H1 (cell line): ENCODE measurements at regions not wholly inside any gene's neighbourhood (a gene's known extent, or its start where the extent isn't known, plus 50 kb on each side); places are given as distances from the start of the nearest gene placed in this dataset.
A peak's percentile ranks its signal among the peaks of the same experiment; 100 is the strongest.

Source experiments
- CTCF ChIA-PET: fragments of 300-600 bp; sonication (Branson Sonifier 250); formaldehyde crosslinking; loops from one replicate; lab custom pipeline; 2021; ENCODE audit not compliant: partially characterized antibody; lab: Charles Lee
- POLR2A ChIA-PET: fragments of 300-600 bp; sonication (Branson Sonifier 250); formaldehyde crosslinking; loops from one replicate; lab custom pipeline; 2021; ENCODE audit warnings: inconsistent platforms; ENCODE audit not compliant: partially characterized antibody; lab: Charles Lee
- DNase-seq, 2 experiments: peaks; one replicate each; pipeline versions ENCODE4 v3.0.0 to v3.0.0-alpha.2; 2010 to 2022; ENCODE audit warnings: low spot score in 2 of 2, low read depth in 1 of 2, mixed read lengths in 1 of 2
- FAIRE-seq: peaks from 2 replicates; lab custom pipeline; 2011; peaks lifted over from hg19 to GRCh38; lab: Jason Lieb, UNC
- H2AFZ ChIP-seq: 2 replicates; pipeline ENCODE4 v1.8.1; 2012; ENCODE audit warnings: low read length, inconsistent platforms
- H2AK5ac ChIP-seq: 2 replicates; pipeline ENCODE4 v1.6.1; 2013; ENCODE audit warnings: low read depth, low read length
- H2BK120ac ChIP-seq: replicated peaks from 2 replicates; pipeline ENCODE3; 2013; ENCODE audit warnings: low read depth, low read length, inconsistent platforms
- H2BK12ac ChIP-seq: 2 replicates; pipeline ENCODE4 v1.6.1; 2013; ENCODE audit warnings: low read depth, low read length
- H2BK15ac ChIP-seq: 2 replicates; pipeline ENCODE4 v1.6.1; 2013; ENCODE audit warnings: low read length
- H2BK20ac ChIP-seq: 2 replicates; pipeline ENCODE4 v1.6.1; 2013; ENCODE audit warnings: low read length
- H2BK5ac ChIP-seq: 2 replicates; pipeline ENCODE4 v1.6.1; 2013; ENCODE audit warnings: low read depth, low read length
- H3K14ac ChIP-seq: 2 replicates; pipeline ENCODE4 v1.6.1; 2013; ENCODE audit warnings: inconsistent platforms; ENCODE audit not compliant: insufficient read length
- H3K18ac ChIP-seq: 2 replicates; pipeline ENCODE4 v1.6.1; 2013; ENCODE audit warnings: low read length; ENCODE audit errors: extremely low read depth
- H3K23ac ChIP-seq: 2 replicates; pipeline ENCODE4 v1.6.1; 2013; ENCODE audit warnings: inconsistent platforms; ENCODE audit not compliant: insufficient read length
- H3K23me2 ChIP-seq: 2 replicates; pipeline ENCODE4 v1.6.1; 2013; ENCODE audit warnings: low read depth, low read length
- H3K27ac ChIP-seq: 2 replicates; pipeline ENCODE4 v1.6.1; 2011; ENCODE audit warnings: low read depth, low read length, inconsistent platforms
- H3K27me3 ChIP-seq, 4 experiments: replicated peaks in 1 of 4; 1 replicate in 1 of 4; 2 replicates in 3 of 4; pipeline versions ENCODE4 v1.6.1 to v1.8.1; 2011 to 2013; ENCODE audit warnings: low read length in 3 of 4, mild to moderate bottlenecking in 3 of 4, inconsistent platforms in 2 of 4, mixed read lengths in 2 of 4, moderate library complexity in 1 of 4; ENCODE audit not compliant: control insufficient read depth in 3 of 4, insufficient read depth in 3 of 4; ENCODE audit errors: extremely low read depth in 1 of 4
- H3K36me3 ChIP-seq, 4 experiments: 2 replicates each; pipeline versions ENCODE4 v1.6.1 to v1.8.1; 2011 to 2013; ENCODE audit warnings: mild to moderate bottlenecking in 4 of 4, low read length in 3 of 4, moderate library complexity in 2 of 4, control low read depth in 1 of 4, inconsistent platforms in 1 of 4; ENCODE audit not compliant: insufficient read depth in 4 of 4, control insufficient read depth in 2 of 4
- H3K4ac ChIP-seq: replicated peaks from 2 replicates; pipeline ENCODE3; 2013; ENCODE audit warnings: low read length, low read depth, mixed read lengths, inconsistent platforms; ENCODE audit not compliant: insufficient read length
- H3K4me1 ChIP-seq, 4 experiments: replicated peaks in 1 of 4; 1 replicate in 1 of 4; 2 replicates in 3 of 4; pipeline versions ENCODE4 v1.6.1 to v1.8.1; 2011 to 2013; ENCODE audit warnings: low read length in 3 of 4, inconsistent platforms in 2 of 4, mixed read lengths in 1 of 4; ENCODE audit not compliant: insufficient read depth in 4 of 4, control insufficient read depth in 3 of 4
- H3K4me2 ChIP-seq, 2 experiments: 2 replicates each; pipeline versions ENCODE4 v1.6.1 to v1.8.1; 2011 to 2013; ENCODE audit warnings: low read depth in 2 of 2, low read length in 2 of 2, control low read depth in 1 of 2, inconsistent platforms in 1 of 2, mild to moderate bottlenecking in 1 of 2; ENCODE audit not compliant: insufficient read depth in 1 of 2
- H3K4me3 ChIP-seq, 4 experiments: fragments of 200-600, 300-600 bp in 1 of 4; sonication (generic), shearing (Covaris generic), sonication (Bioruptor Twin) in 1 of 4; 2 replicates each; pipeline versions ENCODE4 v1.5.1 to v1.8.1; 2011 to 2016; ENCODE audit warnings: low read length in 4 of 4, low read depth in 3 of 4, control low read depth in 2 of 4, inconsistent platforms in 2 of 4, mild to moderate bottlenecking in 2 of 4, mixed read lengths in 1 of 4, moderate library complexity in 1 of 4; ENCODE audit not compliant: insufficient read depth in 2 of 4; ENCODE audit errors: extremely low read depth in 1 of 4
- H3K56ac ChIP-seq: replicated peaks from 2 replicates; pipeline ENCODE3; 2013; ENCODE audit warnings: low read depth, mild to moderate bottlenecking, mixed read lengths, low read length, inconsistent platforms; ENCODE audit not compliant: insufficient read length
- H3K79me1 ChIP-seq: 2 replicates; pipeline ENCODE4 v1.6.1; 2013; ENCODE audit warnings: low read depth, low read length, control low read depth
- H3K79me2 ChIP-seq, 2 experiments: 2 replicates each; pipeline versions ENCODE4 v1.6.1 to v1.8.1; 2012 to 2013; ENCODE audit warnings: low read length in 2 of 2, mild to moderate bottlenecking in 2 of 2, inconsistent platforms in 1 of 2; ENCODE audit not compliant: insufficient read depth in 2 of 2, control insufficient read depth in 1 of 2
- H3K9ac ChIP-seq, 4 experiments: replicated peaks in 1 of 4; 1 replicate in 1 of 4; 2 replicates in 3 of 4; pipeline versions ENCODE4 v1.6.1 to v1.8.1; 2011 to 2013; ENCODE audit warnings: low read depth in 3 of 4, low read length in 3 of 4, control low read depth in 2 of 4, mild to moderate bottlenecking in 2 of 4, moderate library complexity in 2 of 4, inconsistent platforms in 1 of 4; ENCODE audit errors: extremely low read depth in 1 of 4
- H3K9me3 ChIP-seq, 2 experiments: 2 replicates each; pipeline versions ENCODE4 v1.6.1 to v1.8.1; 2012 to 2013; ENCODE audit warnings: mild to moderate bottlenecking in 2 of 2, moderate library complexity in 2 of 2, control low read depth in 1 of 2, inconsistent platforms in 1 of 2, low read depth in 1 of 2, low read length in 1 of 2, mixed read lengths in 1 of 2; ENCODE audit not compliant: insufficient read depth in 2 of 2
- H4K20me1 ChIP-seq, 2 experiments: replicated peaks in 1 of 2; 2 replicates each; pipeline versions ENCODE3 to v1.8.1; 2011 to 2013; ENCODE audit warnings: inconsistent platforms in 2 of 2, low read length in 2 of 2, mild to moderate bottlenecking in 1 of 2; ENCODE audit not compliant: insufficient read depth in 2 of 2, control insufficient read depth in 1 of 2
- H4K5ac ChIP-seq: 2 replicates; pipeline ENCODE4 v1.6.1; 2013; ENCODE audit warnings: low read length, low read depth, mixed read lengths, inconsistent platforms; ENCODE audit not compliant: insufficient read length
- H4K8ac ChIP-seq: 2 replicates; pipeline ENCODE4 v1.8.0; 2013; ENCODE audit warnings: mild to moderate bottlenecking, moderate library complexity, low read length, inconsistent platforms; ENCODE audit not compliant: insufficient read depth; ENCODE audit errors: extremely low read depth
- H4K91ac ChIP-seq: replicated peaks from 2 replicates; pipeline ENCODE3; 2013; ENCODE audit warnings: low read length, mixed read lengths, inconsistent platforms; ENCODE audit not compliant: insufficient read length
- BACH1 ChIP-seq: IDR thresholded peaks from 2 replicates; pipeline ENCODE4 v1.6.1; 2012; ENCODE audit warnings: low read length, improper control_type of control experiment
- CHD1 ChIP-seq: IDR thresholded peaks from 2 replicates; pipeline ENCODE4 v1.6.1; 2012; ENCODE audit warnings: low read depth, low read length, improper control_type of control experiment
- CTBP2 ChIP-seq: IDR thresholded peaks from 2 replicates; pipeline ENCODE4 v1.7.0; 2011; ENCODE audit warnings: borderline replicate concordance, mild to moderate bottlenecking, moderate library complexity, mixed read lengths, low read length; ENCODE audit not compliant: insufficient read depth, insufficient read length
- HDAC2 ChIP-seq, 2 experiments: fragments of 300-600 bp in 1 of 2; sonication (generic) in 1 of 2; IDR thresholded peaks; 2 replicates each; pipeline ENCODE4 v1.6.1; 2011 to 2012; ENCODE audit warnings: low read depth in 2 of 2, low read length in 2 of 2, mild to moderate bottlenecking in 2 of 2, moderate library complexity in 2 of 2, borderline replicate concordance in 1 of 2, inconsistent platforms in 1 of 2
- SRF ChIP-seq: IDR thresholded peaks from 2 replicates; pipeline ENCODE4 v1.6.1; 2011; ENCODE audit warnings: mild to moderate bottlenecking, low read depth, low read length, moderate library complexity
- TBP ChIP-seq: IDR thresholded peaks from 2 replicates; pipeline ENCODE4 v1.6.1; 2011; ENCODE audit warnings: low read depth, low read length, improper control_type of control experiment
- WGBS, 2 experiments: shearing (Covaris generic) in 1 of 2; methylation state at CpG; one replicate each; pipeline versions ENCODE4 v1.1.6 to v1.1.7; 2013 to 2015; ENCODE audit warnings: low lambda C conversion rate in 2 of 2, mixed read lengths in 2 of 2, inconsistent platforms in 1 of 2, low coverage in 1 of 2, missing lambda C conversion rate in 1 of 2; ENCODE audit not compliant: insufficient replicate concordance in 2 of 2, insufficient coverage in 1 of 2, insufficient read length in 1 of 2; ENCODE audit errors: extremely low coverage in 1 of 2, missing lambda C conversion rate in 1 of 2; 5-methylcytosine and 5-hydroxymethylcytosine counted together

DNA sequence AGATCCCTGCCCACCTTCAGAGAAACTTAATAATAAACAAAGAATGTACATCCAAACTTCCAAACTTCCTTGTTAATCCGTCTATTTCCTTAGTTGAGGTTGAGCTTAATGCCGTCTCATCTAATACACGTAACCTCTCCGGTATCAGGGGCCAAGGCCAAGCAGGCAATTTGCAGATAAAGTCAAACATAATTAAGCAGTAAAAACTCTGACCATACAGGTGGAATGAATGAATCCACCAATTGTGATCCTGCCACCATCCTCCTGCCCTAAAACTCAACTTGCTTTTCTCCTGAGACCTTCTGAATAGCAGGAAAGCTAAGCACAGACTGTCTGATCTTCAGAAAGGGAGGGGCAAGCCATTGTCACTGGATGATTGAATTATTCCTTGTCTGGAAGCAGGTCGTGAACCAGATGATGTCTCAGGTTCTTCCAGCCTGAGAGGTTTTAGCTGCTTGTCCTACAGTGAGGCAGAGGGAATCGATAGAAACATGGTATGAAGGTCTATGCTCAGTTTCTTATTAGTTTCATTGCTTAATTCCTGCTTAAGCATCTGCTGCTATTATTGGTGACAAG lies 1111.8 kb upstream of the EEF2KMT start:
- Histone ChIP-seq H4K5ac (no peak overlapping the region), H3K36me3 (no peaks in the 10 kb centered on the region), H3K27ac (no peak overlapping the region), H3K4me1 (peaks cover 0 to 8% (median 2%) of the 10 kb centered on the region in 4 experiments; a peak in 4 of 7 replicates), H3K9me3 (no peaks in the 10 kb centered on the region), H3K4me2 (no peak overlapping the region), H3K4ac (no peak overlapping the region), H3K23ac (no peak overlapping the region), H3K9ac (no peak overlapping the region), H2BK15ac (peak overlapping the region; percentile 14; the same call in 1 of the 2 replicates), H2BK120ac (no peak overlapping the region), H4K20me1 (no peaks in the 10 kb centered on the region), H3K56ac (no peak overlapping the region), H4K91ac (peak overlapping the region; percentile 15), H3K14ac (no peak overlapping the region), H2BK12ac (peak overlapping the region; percentile 40; the same call in 1 of the 2 replicates), H2AFZ (no peak overlapping the region), H3K23me2 (peaks cover 2% of the 10 kb centered on the region; the same call in 1 of the 2 replicates), H4K8ac (no peak overlapping the region), H3K27me3 (no peaks in the 10 kb centered on the region), H2BK20ac (0 out of 2 replicates have a peak overlapping the region, but pooled peaks have one; percentile 8), H2AK5ac (0 out of 2 replicates have a peak overlapping the region, but pooled peaks have one; percentile 7), H3K18ac (peak overlapping the region; percentile 9; the same call in 1 of the 2 replicates), H3K79me2 (no peaks in the 10 kb centered on the region), H2BK5ac (peak overlapping the region; percentile 27; the same call in 1 of the 2 replicates)
- ChIA-PET CTCF (interaction anchor here (0.6 to 1.1 kb wide), 4 partner anchors 10 to 433 kb away, joined by 3 to 4 read pairs (median 3); no protein-coding TSS in a partner anchor), POLR2A (no interaction called here)
- FAIRE-seq (no peak), DNase-seq (no peak)
- WGBS, 2 experiments: 81% methylated on average over 6 of the region's 6 CpGs; no CpG with 5 or more reads in 1 of the 2 experiments
- TF ChIP-seq TBP: no peak
- no peak for TF ChIP-seq BACH1
- TF ChIP-seq CHD1: no peak
- no peak for TF ChIP-seq SRF
- no peak for TF ChIP-seq HDAC2 (IDR thresholded peaks at IDR 0.05; ENCODE audit: borderline replicate concordance in 1 of 2, low read depth in 2 of 2, low read length in 2 of 2)
- TF ChIP-seq CTBP2: no peak
- TF ChIP-seq, all 59 proteins: peak for 0
- Histone ChIP-seq H3K79me1 (no peaks in the 10 kb centered on the region), H3K4me3 (no peak overlapping the region)
